Stomach (tissue), 4 donors: ENCODE measurements at regions not wholly inside any gene's neighbourhood (a gene's known extent, or its start where the extent isn't known, plus 50 kb on each side); places are given as distances from the start of the nearest gene placed in this dataset.

Source experiments
- EP300 ChIP-seq: sonication (generic); formaldehyde crosslinking; IDR thresholded peaks from one replicate; pipeline ENCODE4 v1.6.1; 2017; ENCODE audit warnings: antibody characterized with exemption
- POLR2A ChIP-seq, 4 donors: fragments of 450-650 bp; IDR thresholded peaks; one replicate each; pipeline ENCODE4 v1.6.1; 2016; ENCODE audit warnings: antibody characterized with exemption in 4 of 4, control low read depth in 2 of 4, mild to moderate bottlenecking in 1 of 4, moderate library complexity in 1 of 4
- POLR2AphosphoS5 ChIP-seq, 3 donors: sonication (generic); formaldehyde crosslinking; IDR thresholded peaks; one replicate each; pipeline ENCODE4 v1.6.1; 2016; ENCODE audit warnings: antibody characterized with exemption in 3 of 3
- TF ChIP-seq, protein P1 (sequence below), 7 experiments: fragments of 450-650 bp in 4 of 7; fragments of 200-600 bp in 3 of 7; sonication (generic) in 3 of 7; IDR thresholded peaks; one replicate each; pipeline ENCODE4 v1.5.1; 2016 to 2019; ENCODE audit warnings: antibody characterized with exemption in 7 of 7, control low read depth in 2 of 7, mild to moderate bottlenecking in 1 of 7

DNA sequence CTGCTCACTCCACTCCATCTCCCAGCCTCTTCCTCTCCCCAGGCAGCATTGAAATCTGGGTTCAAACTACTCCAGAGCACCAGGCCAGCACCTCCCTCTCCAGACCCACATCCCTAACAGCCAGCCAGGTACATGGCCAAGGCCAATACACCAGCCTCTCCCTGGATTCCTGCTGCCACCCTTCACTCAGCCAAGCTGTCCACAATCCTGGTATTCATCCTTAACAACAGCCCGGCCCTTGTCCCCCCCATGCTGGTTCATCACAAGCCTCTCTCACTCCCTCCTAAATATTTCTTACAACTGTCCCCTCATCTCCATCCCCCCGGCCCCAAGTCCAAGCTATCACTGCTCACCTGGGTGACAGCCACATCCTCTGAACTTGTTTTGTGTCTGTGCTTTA lies 129.9 kb upstream of the HAAO start:
- TF ChIP-seq, protein P1, sequence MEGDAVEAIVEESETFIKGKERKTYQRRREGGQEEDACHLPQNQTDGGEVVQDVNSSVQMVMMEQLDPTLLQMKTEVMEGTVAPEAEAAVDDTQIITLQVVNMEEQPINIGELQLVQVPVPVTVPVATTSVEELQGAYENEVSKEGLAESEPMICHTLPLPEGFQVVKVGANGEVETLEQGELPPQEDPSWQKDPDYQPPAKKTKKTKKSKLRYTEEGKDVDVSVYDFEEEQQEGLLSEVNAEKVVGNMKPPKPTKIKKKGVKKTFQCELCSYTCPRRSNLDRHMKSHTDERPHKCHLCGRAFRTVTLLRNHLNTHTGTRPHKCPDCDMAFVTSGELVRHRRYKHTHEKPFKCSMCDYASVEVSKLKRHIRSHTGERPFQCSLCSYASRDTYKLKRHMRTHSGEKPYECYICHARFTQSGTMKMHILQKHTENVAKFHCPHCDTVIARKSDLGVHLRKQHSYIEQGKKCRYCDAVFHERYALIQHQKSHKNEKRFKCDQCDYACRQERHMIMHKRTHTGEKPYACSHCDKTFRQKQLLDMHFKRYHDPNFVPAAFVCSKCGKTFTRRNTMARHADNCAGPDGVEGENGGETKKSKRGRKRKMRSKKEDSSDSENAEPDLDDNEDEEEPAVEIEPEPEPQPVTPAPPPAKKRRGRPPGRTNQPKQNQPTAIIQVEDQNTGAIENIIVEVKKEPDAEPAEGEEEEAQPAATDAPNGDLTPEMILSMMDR (IDR thresholded peaks at IDR 0.05): no peak
- TF ChIP-seq POLR2A (IDR thresholded peaks at IDR 0.05): no peak
- no peak for TF ChIP-seq POLR2AphosphoS5 (IDR thresholded peaks at IDR 0.05)
- TF ChIP-seq EP300: no peak
